Liver (tissue), 8 donors: ENCODE measurements at regions not wholly inside any gene's neighbourhood (a gene's known extent, or its start where the extent isn't known, plus 50 kb on each side); places are given as distances from the start of the nearest gene placed in this dataset.
"Not testable (repeated sequence)": the region's sequence is repeated elsewhere in the genome, so short reads cannot be mapped to it uniquely, and the experiment has no call there.

Experiments used
- DNase-seq: peaks from one replicate; pipeline ENCODE4 v3.0.0-alpha.2; 2017; ENCODE audit warnings: low spot score
- H3K27ac ChIP-seq, 2 donors: one replicate each; pipeline ENCODE4 v1.7.0; 2013; ENCODE audit warnings: inconsistent platforms in 2 of 2, low read length in 2 of 2, control low read depth in 1 of 2, low read depth in 1 of 2, mild to moderate bottlenecking in 1 of 2
- H3K27me3 ChIP-seq, 4 donors: one replicate each; pipeline versions ENCODE4 v1.6.1 to v1.7.0; 2013; ENCODE audit warnings: low read length in 3 of 4, inconsistent platforms in 1 of 4, mild to moderate bottlenecking in 1 of 4, moderate library complexity in 1 of 4; ENCODE audit not compliant: control insufficient read depth in 4 of 4, insufficient read depth in 4 of 4
- H3K36me3 ChIP-seq, 4 donors: one replicate each; pipeline versions ENCODE4 v1.6.1 to v1.7.0; 2013; ENCODE audit warnings: low read length in 3 of 4, mild to moderate bottlenecking in 3 of 4, low read depth in 1 of 4, moderate library complexity in 1 of 4; ENCODE audit not compliant: control insufficient read depth in 4 of 4, insufficient read depth in 3 of 4
- H3K4me1 ChIP-seq, 4 donors: one replicate each; pipeline versions ENCODE4 v1.6.1 to v1.7.0; 2013; ENCODE audit warnings: low read length in 3 of 4, mild to moderate bottlenecking in 3 of 4, moderate library complexity in 1 of 4; ENCODE audit not compliant: control insufficient read depth in 4 of 4, insufficient read depth in 4 of 4
- H3K4me3 ChIP-seq, 3 donors: one replicate each; pipeline versions ENCODE4 v1.6.1 to v1.7.0; 2013; ENCODE audit warnings: low read length in 3 of 3, control low read depth in 1 of 3, low read depth in 1 of 3, mild to moderate bottlenecking in 1 of 3
- H3K9ac ChIP-seq, 2 donors: one replicate each; pipeline ENCODE4 v1.7.0; 2013; ENCODE audit warnings: low read length in 2 of 2, mild to moderate bottlenecking in 2 of 2, moderate library complexity in 2 of 2, control low read depth in 1 of 2, low read depth in 1 of 2
- H3K9me3 ChIP-seq, 4 donors: one replicate each; pipeline versions ENCODE4 v1.6.1 to v1.7.0; 2013; ENCODE audit warnings: low read length in 3 of 4; ENCODE audit not compliant: control insufficient read depth in 4 of 4
- ATF3 ChIP-seq: IDR thresholded peaks from 2 replicates; pipeline ENCODE4 v1.6.1; 2016; ENCODE audit warnings: antibody characterized with exemption
- CTCF ChIP-seq: fragments of 150-350 bp; IDR thresholded peaks from 2 replicates; pipeline ENCODE4 v1.5.1; 2017; ENCODE audit warnings: improper control_type of control experiment, low read depth, low read length; ENCODE audit not compliant: missing input control
- EGR1 ChIP-seq, 2 donors: IDR thresholded peaks; 2 replicates each; pipeline ENCODE4 v1.6.1; 2016 to 2018; ENCODE audit warnings: antibody characterized with exemption in 2 of 2, low read depth in 2 of 2
- FOXA1 ChIP-seq: IDR thresholded peaks from 2 replicates; pipeline ENCODE4 v1.6.1; 2016; ENCODE audit warnings: antibody characterized with exemption
- FOXA2 ChIP-seq: IDR thresholded peaks from 2 replicates; pipeline ENCODE4 v1.6.1; 2016; ENCODE audit warnings: antibody characterized with exemption
- GABPA ChIP-seq, 2 donors: IDR thresholded peaks in 1 of 2; conservative IDR thresholded peaks in 1 of 2; 2 replicates each; pipeline ENCODE4 v1.6.1; 2016; ENCODE audit warnings: antibody characterized with exemption in 2 of 2, mild to moderate bottlenecking in 1 of 2, moderate library complexity in 1 of 2
- HNF4A ChIP-seq, 2 donors: conservative IDR thresholded peaks; 2 replicates each; pipeline ENCODE4 v1.6.1; 2016; ENCODE audit warnings: antibody characterized with exemption in 2 of 2, mild to moderate bottlenecking in 2 of 2
- HNF4G ChIP-seq: IDR thresholded peaks from 2 replicates; pipeline ENCODE4 v1.6.1; 2016; ENCODE audit warnings: antibody characterized with exemption
- JUND ChIP-seq, 2 donors: IDR thresholded peaks; 2 replicates each; pipeline ENCODE4 v1.6.1; 2016; ENCODE audit warnings: antibody characterized with exemption in 2 of 2
- RAD21 ChIP-seq, 2 donors: IDR thresholded peaks; 2 replicates each; pipeline ENCODE4 v1.6.1; 2016; ENCODE audit warnings: antibody characterized with exemption in 2 of 2, mild to moderate bottlenecking in 2 of 2
- RXRA ChIP-seq, 2 donors: IDR thresholded peaks; 2 replicates each; pipeline ENCODE4 v1.6.1; 2017 to 2018; ENCODE audit warnings: antibody characterized with exemption in 2 of 2, mild to moderate bottlenecking in 1 of 2
- SP1 ChIP-seq: IDR thresholded peaks from 2 replicates; pipeline ENCODE4 v1.6.1; 2018; ENCODE audit warnings: antibody characterized with exemption, mild to moderate bottlenecking
- TAF1 ChIP-seq: conservative IDR thresholded peaks from 2 replicates; pipeline ENCODE4 v1.6.1; 2016; ENCODE audit warnings: antibody characterized with exemption, mild to moderate bottlenecking
- YY1 ChIP-seq: IDR thresholded peaks from 2 replicates; pipeline ENCODE4 v1.6.1; 2016; ENCODE audit warnings: antibody characterized with exemption, mild to moderate bottlenecking
- WGBS: extraction: QIAGEN DNeasy Blood & Tissue Kit; methylation state at CpG from one replicate; pipeline ENCODE4 v1.1.7; 2013; 5-methylcytosine and 5-hydroxymethylcytosine counted together
- TF ChIP-seq, protein P1 (sequence below): IDR thresholded peaks from 2 replicates; pipeline ENCODE4 v1.6.1; 2016; ENCODE audit warnings: antibody characterized with exemption, mild to moderate bottlenecking
- TF ChIP-seq, protein P2 (sequence below): IDR thresholded peaks from 2 replicates; pipeline ENCODE4 v1.6.1; 2016; ENCODE audit warnings: antibody characterized with exemption
- TF ChIP-seq, protein P3 (sequence below): IDR thresholded peaks from 2 replicates; pipeline ENCODE4 v1.6.1; 2016; ENCODE audit warnings: antibody characterized with exemption
- donor health status: healthy.
- donor health status: healthy.
- donor health status: healthy.
- donor health status: healthy.
- donor health status: healthy.

DNA sequence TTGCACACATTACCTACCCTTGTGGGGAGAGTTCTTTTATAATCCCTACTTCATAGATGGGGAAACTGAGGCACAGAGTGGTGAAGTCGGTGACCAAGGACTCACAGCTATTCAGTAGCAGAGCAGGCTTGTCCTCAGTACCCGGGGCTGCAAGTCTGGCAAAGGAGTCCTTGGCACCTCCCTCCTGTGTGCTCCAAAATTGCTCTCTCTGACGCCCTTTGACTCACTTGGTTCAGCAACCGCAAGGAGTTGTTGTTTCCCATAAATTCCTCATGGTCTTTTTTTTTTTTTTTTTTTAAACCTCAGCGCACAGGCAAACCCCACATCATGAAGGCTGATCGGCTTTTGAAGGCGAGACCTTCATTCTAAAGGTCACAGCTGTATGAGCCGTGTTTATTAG lies 143.2 kb downstream of the CEBPB start:
- no peak overlapping the region for H3K27ac ChIP-seq
- no peak for TF ChIP-seq HNF4G
- no peak for TF ChIP-seq FOXA2
- no peak for TF ChIP-seq RXRA (IDR thresholded peaks at IDR 0.05)
- no peak for TF ChIP-seq HNF4A (conservative IDR thresholded peaks at IDR 0.05)
- TF ChIP-seq EGR1 (IDR thresholded peaks at IDR 0.05; ENCODE audit: low read depth in 2 of 2): no peak
- TF ChIP-seq RAD21 (IDR thresholded peaks at IDR 0.05): no peak
- WGBS: 81% methylated on average over 8 of the region's 8 CpGs
- H3K4me3 ChIP-seq: no peak overlapping the region
- no peak for DNase-seq
- no peaks in the 10 kb centered on the region for H3K9me3 ChIP-seq
- peaks cover 9 to 16% (median 12%) of the 10 kb centered on the region in 4 donors for H3K4me1 ChIP-seq
- H3K27me3 ChIP-seq: no peaks in the 10 kb centered on the region
- no peaks in the 10 kb centered on the region for H3K36me3 ChIP-seq
- H3K9ac ChIP-seq: no peak overlapping the region

DNA sequence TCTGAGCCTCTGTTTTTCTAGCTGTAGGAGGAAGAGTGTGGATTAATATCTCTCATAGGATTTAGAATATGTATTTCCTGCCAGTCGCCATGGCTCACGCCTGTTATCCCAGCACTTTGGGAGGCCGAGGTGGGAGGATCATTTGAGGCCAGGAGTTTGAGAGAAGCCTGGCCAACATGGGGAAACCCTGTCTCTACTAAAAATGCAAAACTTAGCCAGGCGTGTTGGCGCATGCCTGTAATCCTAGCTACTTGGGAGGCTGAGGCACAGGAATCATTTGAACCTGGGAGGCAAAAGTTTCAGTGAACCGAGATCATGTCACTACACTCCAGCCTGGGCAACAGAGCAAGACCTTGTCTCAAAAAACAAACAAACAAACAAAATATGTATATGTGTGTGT lies 143.9 kb downstream of the CEBPB start:
- H3K27me3 ChIP-seq, H3K27ac ChIP-seq, H3K9me3 ChIP-seq, H3K36me3 ChIP-seq, DNase-seq, H3K9ac ChIP-seq, H3K4me3 ChIP-seq: not testable (repeated sequence)
- WGBS: 94% methylated on average over 6 of the region's 6 CpGs
- H3K4me1 ChIP-seq: peaks cover 9 to 15% (median 12%) of the 10 kb centered on the region in 4 donors

- no peak for TF ChIP-seq RAD21 (IDR thresholded peaks at IDR 0.05)
- TF ChIP-seq RXRA (IDR thresholded peaks at IDR 0.05): no peak
- TF ChIP-seq, protein P1, sequence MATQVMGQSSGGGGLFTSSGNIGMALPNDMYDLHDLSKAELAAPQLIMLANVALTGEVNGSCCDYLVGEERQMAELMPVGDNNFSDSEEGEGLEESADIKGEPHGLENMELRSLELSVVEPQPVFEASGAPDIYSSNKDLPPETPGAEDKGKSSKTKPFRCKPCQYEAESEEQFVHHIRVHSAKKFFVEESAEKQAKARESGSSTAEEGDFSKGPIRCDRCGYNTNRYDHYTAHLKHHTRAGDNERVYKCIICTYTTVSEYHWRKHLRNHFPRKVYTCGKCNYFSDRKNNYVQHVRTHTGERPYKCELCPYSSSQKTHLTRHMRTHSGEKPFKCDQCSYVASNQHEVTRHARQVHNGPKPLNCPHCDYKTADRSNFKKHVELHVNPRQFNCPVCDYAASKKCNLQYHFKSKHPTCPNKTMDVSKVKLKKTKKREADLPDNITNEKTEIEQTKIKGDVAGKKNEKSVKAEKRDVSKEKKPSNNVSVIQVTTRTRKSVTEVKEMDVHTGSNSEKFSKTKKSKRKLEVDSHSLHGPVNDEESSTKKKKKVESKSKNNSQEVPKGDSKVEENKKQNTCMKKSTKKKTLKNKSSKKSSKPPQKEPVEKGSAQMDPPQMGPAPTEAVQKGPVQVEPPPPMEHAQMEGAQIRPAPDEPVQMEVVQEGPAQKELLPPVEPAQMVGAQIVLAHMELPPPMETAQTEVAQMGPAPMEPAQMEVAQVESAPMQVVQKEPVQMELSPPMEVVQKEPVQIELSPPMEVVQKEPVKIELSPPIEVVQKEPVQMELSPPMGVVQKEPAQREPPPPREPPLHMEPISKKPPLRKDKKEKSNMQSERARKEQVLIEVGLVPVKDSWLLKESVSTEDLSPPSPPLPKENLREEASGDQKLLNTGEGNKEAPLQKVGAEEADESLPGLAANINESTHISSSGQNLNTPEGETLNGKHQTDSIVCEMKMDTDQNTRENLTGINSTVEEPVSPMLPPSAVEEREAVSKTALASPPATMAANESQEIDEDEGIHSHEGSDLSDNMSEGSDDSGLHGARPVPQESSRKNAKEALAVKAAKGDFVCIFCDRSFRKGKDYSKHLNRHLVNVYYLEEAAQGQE: no peak
- TF ChIP-seq, protein P2, sequence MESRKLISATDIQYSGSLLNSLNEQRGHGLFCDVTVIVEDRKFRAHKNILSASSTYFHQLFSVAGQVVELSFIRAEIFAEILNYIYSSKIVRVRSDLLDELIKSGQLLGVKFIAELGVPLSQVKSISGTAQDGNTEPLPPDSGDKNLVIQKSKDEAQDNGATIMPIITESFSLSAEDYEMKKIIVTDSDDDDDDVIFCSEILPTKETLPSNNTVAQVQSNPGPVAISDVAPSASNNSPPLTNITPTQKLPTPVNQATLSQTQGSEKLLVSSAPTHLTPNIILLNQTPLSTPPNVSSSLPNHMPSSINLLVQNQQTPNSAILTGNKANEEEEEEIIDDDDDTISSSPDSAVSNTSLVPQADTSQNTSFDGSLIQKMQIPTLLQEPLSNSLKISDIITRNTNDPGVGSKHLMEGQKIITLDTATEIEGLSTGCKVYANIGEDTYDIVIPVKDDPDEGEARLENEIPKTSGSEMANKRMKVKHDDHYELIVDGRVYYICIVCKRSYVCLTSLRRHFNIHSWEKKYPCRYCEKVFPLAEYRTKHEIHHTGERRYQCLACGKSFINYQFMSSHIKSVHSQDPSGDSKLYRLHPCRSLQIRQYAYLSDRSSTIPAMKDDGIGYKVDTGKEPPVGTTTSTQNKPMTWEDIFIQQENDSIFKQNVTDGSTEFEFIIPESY: no peak
- no peak for TF ChIP-seq GABPA (IDR thresholded peaks at IDR 0.05 in 1 of 2, conservative IDR thresholded peaks at IDR 0.05 in 1 of 2)
- no peak for TF ChIP-seq JUND (IDR thresholded peaks at IDR 0.05)
- no peak for TF ChIP-seq EGR1 (IDR thresholded peaks at IDR 0.05; ENCODE audit: low read depth in 2 of 2)
- no peak for TF ChIP-seq TAF1
- no peak for TF ChIP-seq FOXA2
- TF ChIP-seq YY1: no peak
- TF ChIP-seq FOXA1: no peak
- TF ChIP-seq ATF3: no peak
- no peak for TF ChIP-seq SP1
- TF ChIP-seq, protein P3, sequence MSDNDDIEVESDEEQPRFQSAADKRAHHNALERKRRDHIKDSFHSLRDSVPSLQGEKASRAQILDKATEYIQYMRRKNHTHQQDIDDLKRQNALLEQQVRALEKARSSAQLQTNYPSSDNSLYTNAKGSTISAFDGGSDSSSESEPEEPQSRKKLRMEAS: no peak
- TF ChIP-seq CTCF: no peak
- H3K36me3 ChIP-seq: no peaks in the 10 kb centered on the region
- no peak overlapping the region for H3K9ac ChIP-seq
- DNase-seq: no peak
- no peak overlapping the region for H3K4me3 ChIP-seq
- peaks cover 9 to 15% (median 12%) of the 10 kb centered on the region in 4 donors for H3K4me1 ChIP-seq
- no peaks in the 10 kb centered on the region for H3K27me3 ChIP-seq
- no peak overlapping the region for H3K27ac ChIP-seq
- WGBS: 55% methylated on average over 2 of the region's 2 CpGs
- H3K9me3 ChIP-seq: no peaks in the 10 kb centered on the region
Measured at GRCh38 chr20:50335105-50335504, 144.5 kb downstream of the CEBPB start.
